WTC11 (cell line): ENCODE measurements at regions not wholly inside any gene's neighbourhood (a gene's known extent, or its start where the extent isn't known, plus 50 kb on each side); places are given as distances from the start of the nearest gene placed in this dataset.

Experiments used
- CTCF ChIP-seq: fragments of 200-600 bp; IDR thresholded peaks from 2 replicates; pipeline ENCODE4 v1.8.0; 2022; ENCODE audit warnings: antibody characterized with exemption
- ZNF263 ChIP-seq: sonication (generic); formaldehyde crosslinking; IDR thresholded peaks from 2 replicates; pipeline ENCODE4 v1.8.1; 2022; ENCODE audit warnings: low read depth, mild to moderate bottlenecking, moderate library complexity, missing genetic modification reagents

GRCh38 chr10:62632071-62632809 is 172.3 kb upstream of the ADO start:
- TF ChIP-seq CTCF = no peak
- no peak for TF ChIP-seq ZNF263 (CRISPR knock-in tag)
